ENCODE measurements at regions not wholly inside any gene's neighbourhood (a gene's known extent, or its start where the extent isn't known, plus 50 kb on each side); places are given as distances from the start of the nearest gene placed in this dataset.
"Not testable (repeated sequence)": the region's sequence is repeated elsewhere in the genome, so short reads cannot be mapped to it uniquely, and the experiment has no call there.

DNA sequence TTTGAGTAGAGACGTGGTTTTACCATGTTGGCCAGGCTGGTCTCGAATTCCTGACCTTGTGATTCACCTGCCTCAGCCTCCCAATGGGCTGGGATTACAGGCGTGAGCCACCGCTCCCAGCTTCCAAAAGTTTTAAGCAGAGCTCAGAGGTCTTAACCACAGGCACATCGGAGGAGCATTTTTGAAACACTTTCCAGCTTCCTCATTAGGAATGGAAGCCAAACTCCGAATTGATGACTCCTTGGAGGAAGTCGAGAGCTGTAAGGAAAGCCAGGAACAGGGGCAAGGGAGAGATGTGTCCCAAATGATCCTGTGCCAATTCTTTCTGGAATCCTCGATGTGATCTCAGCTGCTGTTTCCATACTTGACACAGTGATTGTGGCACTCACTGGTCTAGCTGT is 56.2 kb upstream of the CCZ1B start:
- DNase-seq: not testable (repeated sequence)

DNA sequence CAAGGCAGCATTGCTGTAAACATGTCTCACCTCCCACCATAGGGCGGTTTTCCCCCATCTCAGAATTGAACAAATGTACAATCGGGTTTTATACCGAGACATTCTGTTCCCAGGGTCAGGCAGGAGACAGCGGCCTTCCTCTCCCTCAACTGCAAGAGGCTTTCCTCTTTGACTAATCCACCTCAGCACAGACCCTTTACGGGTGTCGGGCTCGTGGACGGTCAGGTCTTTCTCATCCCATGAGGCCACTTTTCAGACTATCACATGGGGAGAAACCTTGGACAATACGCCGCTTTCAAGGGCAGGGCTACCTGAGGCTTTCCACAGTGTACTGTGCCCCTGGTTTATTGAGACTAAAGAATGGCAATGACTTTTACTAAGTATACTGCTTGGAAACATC is 57.7 kb upstream of the CCZ1B start:
- not testable (repeated sequence) for DNase-seq

GRCh38 chr7:6886198-6886597 is 60.1 kb upstream of the CCZ1B start:
- no peak for DNase-seq

DNA sequence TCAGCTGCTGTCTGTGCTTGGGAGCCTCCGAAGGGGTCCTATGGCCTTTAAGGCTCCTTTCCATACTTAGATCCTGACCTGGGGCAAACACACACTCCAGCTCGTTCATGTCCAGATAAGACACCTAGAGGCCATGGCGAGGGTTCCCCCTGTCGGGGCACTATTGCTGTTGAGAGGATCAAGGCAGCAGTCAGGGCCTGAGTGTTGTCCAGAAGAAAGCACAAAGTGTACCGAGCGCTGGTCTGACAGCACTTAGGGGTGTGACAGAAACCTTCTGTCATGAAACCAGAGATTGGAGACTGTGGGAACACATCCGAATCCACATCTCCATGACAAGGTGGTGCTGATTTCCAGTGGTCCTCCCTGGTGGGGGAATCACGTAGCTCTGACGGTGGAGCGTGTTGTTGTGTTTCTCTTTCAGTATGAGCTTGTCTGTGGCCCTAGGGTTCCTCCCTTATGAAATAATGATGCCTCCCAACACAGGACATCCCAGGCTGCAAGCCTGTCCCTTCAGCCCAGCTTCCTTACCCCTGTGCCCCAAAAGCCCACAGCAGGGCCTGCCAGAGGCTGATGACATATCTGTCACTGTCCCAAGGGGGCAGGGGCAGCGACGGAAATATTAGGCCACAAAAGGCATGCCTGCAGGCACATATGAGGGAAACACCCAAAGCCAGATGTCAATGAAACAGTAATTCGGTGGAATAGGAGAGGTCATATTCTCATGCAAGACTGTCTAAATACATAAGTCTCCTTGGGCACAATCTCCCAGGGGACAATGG is 62.4 kb upstream of the CCZ1B start:
- not testable (repeated sequence) for DNase-seq

DNA sequence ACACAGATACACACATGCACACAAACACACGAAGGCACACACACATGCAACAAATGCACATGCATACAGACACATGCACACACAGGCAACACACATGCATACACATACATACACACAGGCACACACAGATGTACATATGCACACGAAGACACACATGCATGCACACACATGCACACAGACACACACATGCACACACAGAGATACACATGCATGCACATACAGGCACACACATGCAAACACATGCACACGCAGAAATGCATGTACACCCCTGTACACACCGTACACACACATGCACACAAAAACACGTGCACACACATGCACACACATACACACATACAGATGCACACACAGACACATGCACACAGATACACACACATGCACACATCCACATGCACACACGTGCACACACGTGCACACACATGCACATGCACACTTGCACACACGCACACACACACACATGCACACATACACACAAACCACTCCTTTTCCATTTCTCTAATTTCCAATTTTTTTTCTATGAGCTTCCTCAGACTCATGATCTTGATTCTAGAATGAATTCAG is 63.3 kb upstream of the CCZ1B start:
- DNase-seq: no peak

DNA sequence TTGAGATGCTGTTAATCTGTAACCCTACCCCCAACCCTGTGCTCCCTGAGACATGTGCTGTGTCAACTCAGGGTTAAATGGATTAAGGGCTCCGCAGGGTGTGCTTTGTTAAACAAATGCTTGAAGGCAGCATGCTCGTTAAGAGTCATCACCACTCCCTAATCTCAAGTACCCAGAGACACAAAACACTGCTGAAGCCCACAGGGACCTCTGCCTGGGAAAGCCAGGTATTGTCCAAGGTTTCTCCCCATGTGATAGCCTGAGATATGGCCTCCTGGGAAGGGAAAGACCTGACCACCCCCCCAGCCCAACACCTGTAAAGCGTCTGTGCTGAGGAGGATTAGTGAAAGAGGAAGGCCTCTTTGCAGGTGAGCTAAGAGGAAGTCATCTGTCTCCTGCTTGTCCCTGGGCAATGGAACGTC is 76.0 kb upstream of the CCZ1B start:
- not testable (repeated sequence) for DNase-seq

- not testable (repeated sequence) for DNase-seq
These were observed 77.2 kb upstream of the CCZ1B start for GRCh38 chr7:6903289-6903688.

- DNase-seq: not testable (repeated sequence)
These were observed 77.7 kb upstream of the CCZ1B start for GRCh38 chr7:6903792-6904191.

DNA sequence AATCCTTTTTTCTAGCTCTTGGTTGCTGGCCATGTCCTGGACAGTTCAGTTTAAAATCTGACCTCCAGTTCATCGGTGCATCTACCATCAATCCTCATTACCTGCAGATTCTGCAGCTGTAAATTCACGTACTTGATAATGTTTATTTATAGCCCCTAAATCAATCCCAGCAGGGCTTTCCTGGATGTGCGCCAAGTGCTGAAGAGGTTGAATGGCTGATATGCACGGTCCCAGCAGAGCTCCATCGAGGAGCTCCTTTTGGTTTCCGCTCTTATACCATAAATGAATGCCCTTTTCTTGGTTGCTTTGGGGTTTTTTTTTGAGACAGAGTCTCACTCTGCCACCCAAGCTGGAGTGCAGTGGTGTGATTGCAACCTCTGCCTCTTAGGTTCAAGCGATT is 91.2 kb upstream of the CCZ1B start:
- DNase-seq: no peak

GRCh38 chr7:6919169-6919568 is 93.1 kb upstream of the CCZ1B start:
- peak in 1 of 14 donors; percentile 10 for DNase-seq

DNA sequence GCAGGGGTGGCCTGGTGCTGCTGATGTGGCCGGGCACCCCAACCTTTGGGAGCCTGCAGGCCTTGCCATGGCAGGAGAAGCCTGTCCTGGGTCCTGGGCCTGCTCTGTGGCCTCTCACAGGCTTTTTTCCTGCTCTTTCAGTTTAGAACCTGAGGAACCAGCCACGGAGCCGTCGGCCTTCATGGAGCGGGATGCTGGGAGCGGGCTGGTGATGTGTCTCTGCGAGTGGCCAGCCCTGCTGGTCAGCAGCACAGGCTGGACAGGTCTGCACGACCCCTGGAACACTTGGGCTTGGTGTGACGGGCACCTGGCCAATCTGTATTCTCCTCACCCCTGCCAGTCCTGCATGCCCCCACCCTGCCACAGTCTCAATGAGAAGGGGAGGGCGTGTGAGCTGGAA is 98.4 kb upstream of the CCZ1B start:
- DNase-seq: not testable (repeated sequence)

DNA sequence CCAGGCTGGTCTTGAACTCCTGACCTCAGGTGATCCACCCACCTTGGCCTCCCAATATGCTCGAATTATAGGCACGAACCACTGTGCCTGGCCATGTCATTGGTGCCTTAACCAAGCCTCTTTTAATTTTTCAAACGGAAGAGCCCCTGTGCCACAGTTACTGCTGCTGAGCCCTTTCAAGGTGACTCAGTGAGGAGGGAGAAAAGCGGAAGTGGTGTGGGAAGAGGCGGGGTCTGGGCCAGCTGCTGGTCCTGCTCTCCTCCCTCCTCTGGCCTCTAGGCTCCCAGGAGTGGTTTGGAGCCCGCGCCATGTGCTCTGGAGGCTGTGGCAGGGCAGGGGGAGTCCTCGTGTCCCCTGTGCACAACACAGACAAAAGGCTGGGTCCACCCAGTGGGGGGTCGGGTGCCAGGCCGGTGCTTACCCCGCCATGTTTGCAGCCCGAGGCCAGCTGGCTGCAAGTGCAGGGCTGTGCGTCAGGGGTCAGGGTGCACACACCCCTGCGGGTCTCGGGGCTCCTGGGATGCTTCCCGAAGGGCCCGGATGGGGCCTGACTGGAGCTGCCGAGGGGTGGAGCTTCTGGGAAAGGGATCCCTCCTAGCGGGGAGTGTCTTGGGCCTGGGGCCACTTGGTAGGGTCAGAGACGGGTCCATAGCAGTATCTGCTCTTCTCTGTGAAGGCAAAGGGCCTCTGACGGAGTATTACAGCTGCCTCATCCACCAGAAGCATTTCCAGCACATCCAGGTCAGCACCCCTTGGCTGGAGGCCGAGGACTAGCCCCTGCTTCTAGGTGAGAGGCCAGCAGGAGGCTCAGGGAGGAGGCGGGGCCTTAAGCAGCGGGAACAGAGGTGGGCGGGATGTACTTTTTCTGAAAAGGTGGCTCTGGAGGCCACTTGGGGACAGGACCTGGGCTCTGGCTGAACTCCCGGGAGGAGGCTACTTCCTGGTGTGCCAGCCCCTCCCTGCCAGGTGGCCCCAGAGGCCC is 100.4 kb upstream of the CCZ1B start:
- not testable (repeated sequence) for DNase-seq

DNA sequence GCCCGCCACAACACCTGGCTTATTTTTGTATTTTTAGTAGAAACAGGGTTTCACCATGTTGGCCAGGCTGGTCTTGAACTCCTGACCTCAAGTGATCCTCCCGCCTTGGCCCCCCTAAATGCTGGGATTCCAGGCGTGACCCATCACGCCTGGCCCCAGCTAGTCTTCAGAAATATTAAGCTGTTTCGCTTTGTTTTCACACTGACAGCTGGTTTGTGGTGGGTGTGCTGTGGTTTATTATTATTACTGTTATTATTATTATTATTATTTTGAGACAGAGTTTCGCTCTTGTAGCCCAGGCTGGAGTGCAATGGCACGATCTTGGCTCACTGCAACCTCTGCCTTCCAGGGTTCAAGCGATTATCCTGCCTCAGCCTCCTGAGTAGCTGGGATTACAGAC is 101.6 kb upstream of the CCZ1B start:
- DNase-seq: not testable (repeated sequence)

- DNase-seq: not testable (repeated sequence)
These were observed 103.5 kb upstream of the CCZ1B start for GRCh38 chr7:6929588-6929987.

GRCh38 chr7:6930081-6930635 is 104.1 kb upstream of the CCZ1B start:
- not testable (repeated sequence) for DNase-seq

GRCh38 chr7:6930787-6931186 is 104.7 kb upstream of the CCZ1B start:
- DNase-seq: peak in 3 of 14 donors; percentile 4 to 14 (median 6)

DNA sequence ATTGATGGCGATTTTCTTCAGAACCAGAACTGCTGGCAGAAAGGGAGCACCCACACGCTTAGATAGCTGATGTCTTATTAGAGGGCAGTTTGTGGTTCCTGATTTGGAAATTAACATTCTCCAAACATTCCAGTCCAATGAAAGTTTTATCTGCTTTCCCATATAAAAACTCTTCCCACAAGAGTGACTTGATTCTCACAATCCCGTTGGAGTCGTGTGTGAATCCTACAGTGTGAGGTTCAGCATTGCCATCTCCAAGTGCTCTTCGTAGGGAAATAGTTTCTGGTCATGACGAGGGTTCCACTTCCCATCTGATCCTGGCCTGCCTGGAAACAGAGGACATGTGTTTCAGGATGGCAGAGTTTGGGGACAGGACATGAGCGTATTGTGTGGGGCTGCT is 105.4 kb upstream of the CCZ1B start:
- not testable (repeated sequence) for DNase-seq

DNA sequence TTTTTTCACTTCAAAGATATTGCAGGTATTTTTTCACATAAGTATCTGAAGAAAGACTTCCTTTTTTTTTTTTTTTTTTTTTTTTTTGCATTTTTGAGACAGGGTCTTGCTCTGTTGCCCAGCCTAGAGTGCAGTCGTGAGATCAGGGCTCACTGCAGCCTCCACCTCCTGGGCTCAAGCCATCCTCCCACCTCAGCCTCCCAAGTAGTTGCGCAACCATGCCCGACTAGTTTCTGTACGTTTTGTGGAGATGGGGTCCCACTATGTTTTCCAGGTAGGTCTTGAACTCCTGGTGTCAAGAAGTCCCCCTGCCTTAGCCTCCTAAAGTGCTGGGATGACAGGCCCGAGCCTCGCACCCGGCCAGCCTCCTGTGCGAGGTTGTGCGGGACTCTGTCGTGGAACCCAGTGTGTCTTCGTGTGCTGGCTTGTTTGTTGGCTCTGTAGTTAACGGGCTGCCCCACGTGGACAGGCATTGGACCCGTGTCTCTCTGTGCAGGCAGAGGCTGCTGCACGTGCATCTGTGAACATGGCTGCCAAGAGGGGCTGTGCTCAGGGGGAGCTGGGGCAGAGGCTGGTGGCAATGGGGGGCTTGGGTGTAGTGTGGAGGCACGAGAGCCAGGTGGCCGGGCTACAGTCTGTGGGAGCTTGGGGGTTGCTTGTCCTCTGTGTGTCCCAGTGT is 108.0 kb upstream of the CCZ1B start:
- DNase-seq: not testable (repeated sequence)

GRCh38 chr7:6934981-6935380 is 108.9 kb upstream of the CCZ1B start:
- no peak for DNase-seq

GRCh38 chr7:6936626-6937025 is 110.6 kb upstream of the CCZ1B start:
- DNase-seq: not testable (repeated sequence)

GRCh38 chr7:6937746-6938145 is 111.7 kb upstream of the CCZ1B start:
- not testable (repeated sequence) for DNase-seq

DNA sequence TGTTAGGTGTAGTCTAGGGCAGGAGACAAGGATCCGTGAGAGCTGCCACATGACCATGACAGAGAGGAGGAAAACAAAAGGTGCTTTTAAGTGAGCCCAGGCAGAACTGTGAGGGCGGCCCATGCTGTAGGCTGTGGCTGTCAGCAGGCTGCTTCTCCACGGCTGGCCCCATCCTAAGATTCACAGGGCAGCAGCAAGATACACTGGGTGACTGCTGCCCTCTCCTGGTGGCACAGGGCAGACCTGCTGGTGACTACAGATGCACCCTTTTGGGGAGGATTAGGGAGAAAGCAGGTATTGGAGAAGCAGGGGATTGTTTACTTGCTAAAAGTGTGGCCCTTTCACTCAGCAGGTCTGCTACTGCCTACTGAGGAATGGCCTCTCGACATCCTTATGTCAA is 112.2 kb upstream of the CCZ1B start:
- not testable (repeated sequence) for DNase-seq
